Brain microvascular endothelial cell (primary cell): ENCODE measurements at regions not wholly inside any gene's neighbourhood (a gene's known extent, or its start where the extent isn't known, plus 50 kb on each side); places are given as distances from the start of the nearest gene placed in this dataset.

Experiments used
- DNase-seq: peaks from one replicate; pipeline ENCODE4 v3.0.0-alpha.2; 2020
- H3K27ac ChIP-seq: fragments of 250-450 bp; sonication (Bioruptor Pico); 2 replicates; pipeline ENCODE4 v1.5.1; 2020; ENCODE audit warnings: mild to moderate bottlenecking, moderate library complexity
- H3K27me3 ChIP-seq: fragments of 250-450 bp; sonication (Bioruptor Pico); replicated peaks from 2 replicates; pipeline ENCODE4 v1.5.1; 2020; ENCODE audit warnings: mild to moderate bottlenecking
- H3K36me3 ChIP-seq: fragments of 250-450 bp; sonication (Bioruptor Pico); replicated peaks from 2 replicates; pipeline ENCODE4 v1.5.1; 2020; ENCODE audit warnings: mild to moderate bottlenecking
- H3K4me3 ChIP-seq: 2 replicates; pipeline ENCODE4 v1.5.1; 2011; ENCODE audit warnings: low read depth, mild to moderate bottlenecking, control low read depth, low read length, moderate library complexity
- CTCF ChIP-seq: IDR thresholded peaks from 2 replicates; pipeline ENCODE4 v1.5.1; 2011; ENCODE audit warnings: low read depth, mild to moderate bottlenecking, moderate library complexity, low read length, control low read depth, inconsistent platforms; ENCODE audit errors: missing control alignments
- in situ Hi-C: cut with HindIII; loops from 2 replicates; pipeline ENCODE4 v1.10.0; 2017; ENCODE audit warnings: low sequenced_read_pairs, low pct_ligation_motif_present

GRCh38 chr13:65300220-65300619, 1929.9 kb downstream of the PCDH9 start:
- no peaks in the 10 kb centered on the region for H3K27me3 ChIP-seq
- TF ChIP-seq CTCF: no peak
- no peak overlapping the region for H3K27ac ChIP-seq
- no peak for DNase-seq
- no peak overlapping the region for H3K4me3 ChIP-seq
- in situ Hi-C loops: no loop called here
- H3K36me3 ChIP-seq: no peaks in the 10 kb centered on the region

GRCh38 chr13:65293530-65294198, 1936.5 kb downstream of the PCDH9 start:
- in situ Hi-C loops: no loop called here
- Histone ChIP-seq H3K4me3 (no peak overlapping the region), H3K27me3 (no peaks in the 10 kb centered on the region), H3K27ac (no peak overlapping the region), H3K36me3 (no peaks in the 10 kb centered on the region)
- DNase-seq: no peak
- TF ChIP-seq CTCF: no peak

- Histone ChIP-seq H3K27me3 (no peaks in the 10 kb centered on the region), H3K27ac (no peak overlapping the region), H3K4me3 (no peak overlapping the region), H3K36me3 (no peaks in the 10 kb centered on the region)
- peak; percentile 5 for TF ChIP-seq CTCF
- in situ Hi-C loops: no loop called here
- peak; percentile 90 for DNase-seq
Measured at GRCh38 chr13:65292488-65292901, 1937.6 kb downstream of the PCDH9 start.

GRCh38 chr13:65287405-65287804, 1942.7 kb downstream of the PCDH9 start:
- no peak for TF ChIP-seq CTCF
- Histone ChIP-seq H3K27ac (no peak overlapping the region), H3K36me3 (no peaks in the 10 kb centered on the region), H3K27me3 (no peaks in the 10 kb centered on the region), H3K4me3 (no peak overlapping the region)
- in situ Hi-C loops: no loop called here
- no peak for DNase-seq

- Histone ChIP-seq H3K36me3 (no peaks in the 10 kb centered on the region), H3K27ac (no peak overlapping the region), H3K27me3 (no peaks in the 10 kb centered on the region), H3K4me3 (no peak overlapping the region)
- in situ Hi-C loops: no loop called here
- no peak for DNase-seq
- TF ChIP-seq CTCF: no peak
Measured at GRCh38 chr13:65275838-65276630, 1954.1 kb downstream of the PCDH9 start.
